ENCODE measurements at regions not wholly inside any gene's neighbourhood (a gene's known extent, or its start where the extent isn't known, plus 50 kb on each side); places are given as distances from the start of the nearest gene placed in this dataset.

DNA sequence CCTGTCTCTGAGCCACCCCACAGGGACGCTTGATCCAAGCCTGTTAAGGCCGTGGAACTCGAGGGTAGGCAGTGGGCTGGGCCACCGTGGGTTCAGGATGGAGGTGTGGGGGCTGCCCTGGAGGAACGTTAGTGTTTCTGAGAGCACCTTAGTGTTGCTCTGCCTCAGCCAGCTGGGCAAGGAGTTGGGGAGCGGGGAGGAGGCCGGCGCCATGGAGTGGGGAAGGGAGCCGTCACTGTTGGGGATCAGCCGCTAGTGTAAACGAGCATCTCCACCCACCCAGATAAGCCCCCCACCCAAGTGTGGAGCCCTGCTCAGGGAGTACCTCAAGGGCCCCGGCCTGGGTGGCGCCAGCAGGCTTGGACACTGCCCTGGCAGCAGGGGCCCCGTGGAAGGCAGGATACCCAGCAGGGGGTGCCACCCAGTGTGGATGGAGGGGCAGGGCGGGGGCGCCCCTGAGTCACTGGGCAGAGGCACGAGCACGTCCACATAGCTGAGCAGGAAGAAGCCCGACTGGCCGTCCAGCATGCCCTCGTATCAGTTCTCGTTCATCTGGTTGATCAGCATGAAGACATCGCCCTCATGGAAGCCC, 98.6 kb downstream of the KPNA2 start:
- TF ChIP-seq, protein P1, sequence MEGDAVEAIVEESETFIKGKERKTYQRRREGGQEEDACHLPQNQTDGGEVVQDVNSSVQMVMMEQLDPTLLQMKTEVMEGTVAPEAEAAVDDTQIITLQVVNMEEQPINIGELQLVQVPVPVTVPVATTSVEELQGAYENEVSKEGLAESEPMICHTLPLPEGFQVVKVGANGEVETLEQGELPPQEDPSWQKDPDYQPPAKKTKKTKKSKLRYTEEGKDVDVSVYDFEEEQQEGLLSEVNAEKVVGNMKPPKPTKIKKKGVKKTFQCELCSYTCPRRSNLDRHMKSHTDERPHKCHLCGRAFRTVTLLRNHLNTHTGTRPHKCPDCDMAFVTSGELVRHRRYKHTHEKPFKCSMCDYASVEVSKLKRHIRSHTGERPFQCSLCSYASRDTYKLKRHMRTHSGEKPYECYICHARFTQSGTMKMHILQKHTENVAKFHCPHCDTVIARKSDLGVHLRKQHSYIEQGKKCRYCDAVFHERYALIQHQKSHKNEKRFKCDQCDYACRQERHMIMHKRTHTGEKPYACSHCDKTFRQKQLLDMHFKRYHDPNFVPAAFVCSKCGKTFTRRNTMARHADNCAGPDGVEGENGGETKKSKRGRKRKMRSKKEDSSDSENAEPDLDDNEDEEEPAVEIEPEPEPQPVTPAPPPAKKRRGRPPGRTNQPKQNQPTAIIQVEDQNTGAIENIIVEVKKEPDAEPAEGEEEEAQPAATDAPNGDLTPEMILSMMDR (conservative IDR thresholded peaks at IDR 0.05; ENCODE audit: low read depth, low read length), result no peak
- TF ChIP-seq EZH2phosphoT487 (IDR thresholded peaks at IDR 0.05; ENCODE audit: borderline replicate concordance, low read length) (no peak), EZH2 (IDR thresholded peaks at IDR 0.05; ENCODE audit: low read length, unreplicated experiment) (no peak)
